GM18508 (cell line): ENCODE measurements at regions not wholly inside any gene's neighbourhood (a gene's known extent, or its start where the extent isn't known, plus 50 kb on each side); places are given as distances from the start of the nearest gene placed in this dataset.

Experiments
- ATAC-seq: cut with Tn5 transposase; IDR thresholded peaks from one replicate; pipeline ENCODE4 v1.9.1; 2021; ENCODE audit warnings: moderate number of reproducible peaks; ENCODE audit not compliant: insufficient read depth, unreplicated experiment

DNA sequence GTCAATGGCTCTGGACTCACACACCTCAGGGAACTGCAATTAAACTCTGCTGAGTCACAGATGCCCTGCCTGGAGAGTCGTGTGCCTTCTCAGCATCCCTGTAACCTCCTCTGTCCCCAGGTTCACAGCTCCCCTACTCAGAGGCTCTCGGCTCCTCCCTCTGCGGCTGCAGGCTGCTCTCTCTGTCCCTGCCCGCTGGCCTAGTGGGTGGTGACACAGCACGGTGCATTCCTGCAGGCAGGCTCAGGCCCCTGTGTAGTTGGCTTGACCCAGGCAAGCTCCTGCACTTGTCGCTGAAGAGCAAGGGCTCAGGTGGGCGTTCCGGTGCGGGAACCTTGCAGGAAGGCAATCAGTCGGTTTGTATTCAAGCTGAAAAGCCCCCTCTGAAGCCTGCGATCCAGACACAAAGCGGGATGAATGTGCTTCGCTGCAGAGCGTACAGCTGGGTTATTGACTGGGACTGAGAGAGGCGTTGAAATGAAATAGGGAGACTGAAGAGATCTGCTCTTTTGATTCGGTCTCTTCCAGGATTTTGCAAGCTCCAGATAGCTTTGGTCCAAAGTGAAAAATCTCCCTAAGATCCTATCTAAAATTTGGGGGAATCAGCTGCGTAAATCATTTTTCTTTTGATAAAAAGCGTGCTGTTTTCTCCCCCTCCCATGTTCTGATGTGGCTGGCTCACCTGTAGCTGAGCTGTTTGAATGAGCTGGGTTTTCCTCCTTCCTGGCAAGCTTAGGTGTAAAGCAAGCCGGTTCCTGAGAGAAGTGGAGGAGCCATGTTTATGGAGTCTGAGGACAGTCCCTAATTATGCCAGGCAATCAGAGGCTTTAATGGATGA is 208.7 kb upstream of the PHYHIPL start:
- peak; percentile 43 for ATAC-seq

DNA sequence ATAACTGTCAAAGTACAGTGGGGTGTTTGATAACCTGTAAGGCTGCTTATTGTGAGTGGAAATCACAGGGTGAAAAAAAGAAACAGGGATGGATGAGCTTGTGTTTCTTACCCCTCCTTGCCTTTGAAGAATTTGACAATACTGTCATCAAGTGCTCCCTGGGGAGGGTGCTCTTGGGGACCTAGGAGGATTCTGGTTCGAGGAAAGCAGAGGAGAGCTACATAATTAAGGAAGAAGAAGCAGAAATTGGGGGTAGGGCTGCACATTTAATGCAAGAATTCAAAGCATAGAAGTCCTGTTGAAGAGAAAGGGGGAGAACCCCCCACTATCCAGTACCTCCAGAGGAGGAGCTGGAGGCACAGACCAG is 208.1 kb upstream of the PHYHIPL start:
- no peak for ATAC-seq

DNA sequence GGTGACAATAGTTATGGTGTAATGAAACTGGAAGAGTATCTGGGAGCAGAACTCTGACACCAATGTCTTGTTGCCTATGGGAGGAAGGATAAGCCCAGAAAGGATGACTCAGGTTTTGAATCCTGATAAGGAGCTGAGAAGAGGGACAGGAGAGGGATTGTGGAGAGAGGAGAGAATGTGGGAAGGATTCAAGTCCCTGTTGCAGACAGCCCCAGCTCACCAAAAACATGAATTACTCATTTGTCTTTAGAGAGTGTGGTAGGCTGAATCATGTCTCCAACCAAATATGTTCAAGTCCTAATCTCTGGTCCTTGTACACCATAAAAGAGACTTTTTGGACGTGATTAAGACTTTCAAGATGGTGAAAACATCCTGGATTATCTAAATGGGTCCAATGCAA is 206.9 kb upstream of the PHYHIPL start:
- no peak for ATAC-seq

DNA sequence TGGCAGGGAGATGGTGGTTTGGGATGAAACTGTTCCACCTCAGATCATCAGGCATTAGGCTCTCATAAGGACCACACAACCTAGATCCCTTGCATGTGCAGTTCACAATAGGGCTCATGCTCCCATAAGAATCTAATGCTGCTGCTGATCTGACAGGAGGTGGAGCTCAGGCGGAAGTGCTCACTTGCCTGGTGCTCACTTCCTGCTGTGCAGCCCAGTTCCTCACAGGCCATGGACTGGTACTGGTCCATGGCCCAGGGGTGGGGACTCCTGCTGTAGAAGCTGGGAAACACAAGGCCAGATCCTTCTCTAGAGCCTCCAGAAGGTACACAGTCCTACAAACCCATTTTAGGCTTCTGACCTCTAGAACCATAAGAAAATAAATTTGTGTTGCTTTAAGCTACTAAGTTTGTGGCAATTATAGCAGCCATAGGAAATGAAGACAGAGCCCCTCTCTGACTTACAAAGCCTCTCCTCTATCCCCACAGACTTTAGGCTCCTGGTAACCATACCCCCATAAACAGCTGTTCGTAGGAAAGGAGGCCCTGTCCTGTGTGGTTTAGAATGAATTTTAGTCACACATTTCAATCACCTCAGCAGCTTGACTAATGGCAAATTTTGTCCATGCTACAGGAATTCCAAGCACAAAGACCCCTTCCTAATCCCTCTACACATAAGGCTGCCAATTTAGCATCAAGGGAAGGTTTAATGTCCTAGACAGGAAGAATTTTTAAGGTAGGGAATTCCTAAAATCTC is 206.1 kb upstream of the PHYHIPL start:
- ATAC-seq: no peak

DNA sequence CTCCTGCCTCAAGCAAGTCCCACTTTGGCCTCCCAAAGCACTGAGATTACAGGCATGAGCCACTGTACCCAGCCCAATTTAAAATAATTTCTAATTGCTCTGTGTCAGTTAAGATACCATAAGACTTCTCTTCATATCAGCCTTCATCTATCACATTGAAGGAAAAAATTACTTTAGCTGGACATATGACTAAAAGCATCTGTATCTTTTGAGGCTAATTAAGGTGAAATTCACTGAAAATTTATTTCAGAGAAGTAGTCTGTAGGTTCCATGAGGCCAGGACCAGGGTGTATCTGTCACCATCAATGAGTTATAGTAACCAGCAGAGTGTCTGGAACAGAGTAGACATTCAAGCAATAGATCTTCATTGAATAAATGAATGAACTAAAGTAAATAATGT is 205.2 kb upstream of the PHYHIPL start:
- no peak for ATAC-seq

DNA sequence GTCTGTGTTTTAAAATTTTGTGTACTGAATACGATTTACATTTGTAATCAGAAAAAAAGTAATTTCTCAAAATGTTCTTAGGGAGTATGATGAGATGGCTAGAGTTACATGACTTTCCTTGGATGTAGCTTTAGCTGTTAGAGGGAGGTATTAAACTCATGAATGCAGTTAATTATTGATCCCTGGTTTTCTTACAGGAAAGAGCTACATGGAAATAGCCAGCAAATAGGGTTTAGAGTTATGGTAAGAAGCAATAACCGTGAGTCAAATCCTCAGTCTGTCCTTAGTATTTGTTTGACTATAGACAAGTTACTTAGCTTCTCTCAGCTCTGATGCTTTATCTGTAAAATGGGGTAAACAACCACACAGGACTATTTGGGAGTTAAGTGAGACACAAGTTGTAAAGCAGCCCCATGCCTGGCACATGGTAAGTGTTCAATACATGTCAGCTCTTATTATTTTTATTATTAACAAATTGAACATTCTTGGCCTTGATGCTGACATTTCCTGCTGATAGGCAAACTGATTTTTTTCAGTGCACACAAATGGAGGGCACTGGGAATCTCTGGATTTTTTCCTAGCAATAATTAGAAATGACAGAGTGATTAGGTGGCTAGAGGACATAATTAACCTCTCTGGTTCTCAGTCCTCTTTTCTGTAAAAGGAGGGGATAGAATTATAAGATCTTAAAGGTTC is 204.5 kb upstream of the PHYHIPL start:
- no peak for ATAC-seq

DNA sequence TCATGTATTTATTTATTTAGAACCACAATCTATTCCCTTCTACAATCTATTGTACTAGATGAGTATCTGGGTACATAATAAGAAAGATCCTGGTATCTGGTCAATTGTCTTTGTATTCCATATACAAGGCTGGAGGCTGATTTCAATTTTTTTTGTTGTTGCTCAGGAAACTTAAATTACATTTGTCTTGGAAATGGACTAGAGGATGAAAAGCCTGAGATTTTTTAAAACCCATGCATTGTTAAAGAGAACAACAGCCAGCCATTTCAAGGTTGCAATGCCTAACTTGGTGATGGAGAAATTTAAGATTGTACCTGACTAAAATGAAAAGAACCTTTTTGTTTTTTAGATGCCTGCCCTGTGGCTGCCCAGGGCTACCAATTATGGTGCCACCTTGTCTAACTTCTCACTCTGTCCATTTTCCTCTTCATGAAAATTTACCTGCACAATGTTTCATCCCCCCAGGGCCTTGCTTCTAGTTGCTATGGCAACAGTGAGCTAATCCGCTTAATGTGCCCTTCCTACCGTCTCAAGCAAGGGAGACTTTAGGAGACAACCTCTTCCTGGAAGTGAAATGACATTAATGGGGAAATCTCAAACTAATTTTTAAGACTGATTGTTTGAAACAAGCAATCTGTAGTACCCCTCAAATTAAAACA is 203.7 kb upstream of the PHYHIPL start:
- no peak for ATAC-seq

DNA sequence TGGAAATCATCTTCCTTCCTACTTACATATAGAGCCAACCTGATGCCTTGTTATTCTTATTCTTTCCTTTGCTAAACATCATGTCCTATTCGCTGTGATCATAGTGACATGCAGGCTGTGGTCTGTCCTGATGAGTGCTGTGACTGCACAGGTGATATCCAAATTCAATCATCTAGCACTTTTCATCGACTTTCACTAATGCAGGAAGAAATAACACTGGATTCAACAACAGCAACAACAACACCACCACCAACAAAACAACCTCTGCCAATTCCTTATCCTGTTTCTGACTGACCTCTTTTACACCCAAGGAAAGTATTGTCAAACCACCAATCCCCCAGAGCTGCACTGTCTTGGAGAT is 203.2 kb upstream of the PHYHIPL start:
- ATAC-seq: no peak

DNA sequence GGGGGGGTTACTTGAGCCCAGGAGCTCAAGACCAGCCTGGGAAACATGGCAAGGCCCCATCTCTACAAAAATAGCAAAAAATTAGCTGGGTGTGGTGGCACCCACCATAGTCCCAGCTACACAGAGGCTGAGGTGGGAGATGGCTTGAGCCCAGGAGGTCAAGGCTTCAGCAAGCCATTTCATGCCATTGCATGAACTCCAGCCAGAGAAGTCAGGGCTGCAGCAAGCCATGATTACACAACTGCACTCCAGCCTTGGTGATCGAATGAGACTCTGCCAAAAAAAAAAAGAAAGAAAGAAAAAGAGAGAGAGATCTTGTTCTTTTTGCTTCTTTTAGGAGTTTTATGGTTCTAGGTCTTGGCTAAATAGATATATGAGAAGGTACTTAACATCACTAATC is 200.2 kb upstream of the PHYHIPL start:
- ATAC-seq: no peak

DNA sequence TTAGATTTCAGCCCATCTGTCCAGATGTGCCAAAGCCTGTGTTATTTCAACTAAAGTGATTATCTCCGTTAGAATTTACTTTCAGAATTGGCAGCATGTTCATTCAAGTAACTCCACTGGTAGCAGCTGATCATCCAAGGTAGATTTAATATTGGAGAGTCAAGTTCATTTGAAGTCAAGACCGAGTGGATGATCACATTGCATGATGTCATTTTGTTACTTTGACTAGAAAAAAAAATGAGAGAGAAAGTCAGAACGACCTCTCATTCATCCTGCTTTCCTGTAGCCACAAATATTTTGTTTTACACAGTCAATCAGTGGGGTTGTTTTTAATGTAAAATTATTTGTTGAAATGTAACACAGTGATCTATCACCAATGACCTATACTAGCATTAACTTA is 196.7 kb upstream of the PHYHIPL start:
- no peak for ATAC-seq

DNA sequence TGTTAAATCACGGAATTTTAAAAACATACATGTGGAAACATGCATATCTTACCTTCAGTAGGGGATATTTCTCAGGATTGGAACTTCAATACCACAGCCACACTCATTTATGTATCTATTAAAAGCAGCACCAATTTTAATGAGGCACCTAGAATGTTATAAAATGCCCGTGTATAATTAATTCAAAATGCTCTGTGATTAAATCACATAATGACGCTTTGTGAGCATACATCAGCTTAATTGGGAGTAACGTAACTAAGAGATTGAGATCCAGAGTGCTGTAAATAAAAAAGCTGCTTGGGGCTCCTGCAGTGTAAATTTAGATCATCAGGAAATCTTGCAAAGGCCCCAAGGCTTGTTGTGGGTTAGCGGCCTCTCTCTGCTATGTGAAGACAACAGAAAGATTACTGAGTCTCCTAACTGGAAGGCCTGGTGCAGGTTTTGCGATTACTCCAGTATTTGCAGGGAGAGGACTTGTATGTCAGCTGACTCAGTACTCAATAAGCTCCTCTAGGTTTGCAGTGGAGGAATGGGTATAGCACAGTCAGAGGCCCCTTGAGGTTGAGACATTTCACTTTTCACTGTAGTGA is 195.5 kb upstream of the PHYHIPL start:
- no peak for ATAC-seq

DNA sequence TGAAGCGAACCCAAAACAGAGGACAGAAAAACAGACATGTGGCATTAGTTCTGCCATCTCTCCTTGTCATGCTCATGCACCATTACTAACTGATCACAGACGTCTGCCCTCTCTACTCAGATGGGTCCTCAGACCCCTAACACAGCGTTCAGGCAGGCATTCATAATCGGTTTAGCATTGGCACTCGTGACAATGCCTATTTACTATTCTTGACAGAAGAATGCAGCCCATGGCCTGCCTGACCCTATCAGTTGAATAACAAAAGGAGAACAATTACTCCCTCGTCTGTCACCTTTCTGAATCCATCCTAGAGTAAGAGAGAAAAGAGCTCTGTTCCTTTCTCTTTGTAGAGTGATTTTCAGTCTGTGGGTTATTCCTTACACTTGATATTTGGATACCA is 194.6 kb upstream of the PHYHIPL start:
- ATAC-seq: no peak

DNA sequence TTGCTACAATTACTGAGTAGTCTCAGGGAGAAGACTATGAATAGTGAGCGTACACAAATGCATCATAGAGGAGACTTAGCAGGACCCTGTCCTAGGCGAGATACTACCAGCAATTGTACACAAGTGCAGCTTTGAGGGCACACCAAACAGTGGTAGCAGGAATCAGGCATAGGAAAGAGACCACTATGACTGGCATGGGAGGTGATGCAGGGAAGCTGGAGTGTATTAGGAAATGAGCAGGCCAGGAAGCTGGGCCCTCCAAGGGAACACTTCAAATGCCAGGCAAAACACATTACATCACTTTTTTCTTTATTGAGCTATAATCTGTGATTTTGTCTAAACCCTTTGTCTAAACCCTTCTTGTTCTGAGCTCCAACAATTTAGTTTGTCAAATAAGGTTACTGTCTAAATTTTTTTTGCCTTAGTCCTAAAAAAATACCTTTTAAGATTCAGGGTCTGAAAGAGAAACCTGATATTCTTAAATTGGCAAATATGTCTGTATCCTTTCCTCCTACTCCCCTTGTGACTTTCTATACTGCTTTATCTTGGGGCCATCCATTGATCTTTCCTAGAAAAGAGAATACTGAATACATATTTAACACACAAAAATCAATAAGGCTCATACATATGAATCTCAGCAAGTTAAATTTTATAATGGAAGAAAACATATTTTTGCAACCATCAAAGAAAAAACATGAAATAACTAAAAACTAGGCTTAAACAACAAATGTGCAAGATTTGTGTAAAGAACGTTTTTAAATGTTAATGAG is 193.8 kb upstream of the PHYHIPL start:
- ATAC-seq: no peak

DNA sequence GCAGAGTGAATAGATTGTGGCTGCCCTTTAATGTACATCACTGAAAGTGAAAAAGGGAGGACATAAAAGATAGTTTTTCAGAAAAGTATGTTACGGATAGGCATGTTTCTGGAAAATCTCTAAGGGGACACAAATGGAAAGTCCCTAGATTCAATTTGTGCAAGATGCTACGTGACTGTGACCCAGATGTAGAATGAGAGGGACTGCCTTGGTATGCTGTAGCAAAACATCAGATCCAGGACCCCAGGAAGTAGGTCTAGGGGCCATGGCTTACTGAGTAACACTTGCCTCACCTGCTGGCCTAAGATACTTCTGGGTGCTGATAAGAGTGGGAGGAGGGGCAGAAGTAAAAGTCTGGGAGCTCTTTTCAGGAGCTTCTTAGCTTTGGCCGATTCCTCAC is 191.2 kb upstream of the PHYHIPL start:
- no peak for ATAC-seq

DNA sequence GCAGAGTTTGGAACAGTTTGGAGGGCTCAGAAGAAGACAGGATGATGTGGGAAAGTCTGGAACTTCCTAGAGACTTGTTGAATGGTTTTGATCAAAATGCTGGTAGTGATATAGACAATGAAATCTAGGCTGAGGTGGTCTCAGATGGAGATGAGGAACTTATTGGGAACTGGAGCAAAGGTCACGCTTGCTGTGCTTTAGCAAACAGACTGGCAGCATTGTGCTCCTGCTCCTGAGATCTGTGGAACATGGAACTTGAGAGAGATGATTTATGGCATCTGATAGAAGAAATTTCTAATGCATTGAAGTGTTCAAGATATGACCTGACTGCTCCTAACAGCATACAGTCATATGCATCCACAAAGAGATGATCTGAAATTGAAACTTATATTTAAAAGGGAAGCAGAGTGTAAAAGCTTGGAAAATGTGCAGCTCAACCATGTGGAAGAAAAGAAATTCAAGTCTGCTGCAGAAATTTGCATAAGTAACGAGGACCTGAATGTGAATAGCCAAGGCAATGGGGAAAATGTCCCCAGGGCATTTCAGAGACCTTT is 186.9 kb upstream of the PHYHIPL start:
- no peak for ATAC-seq

DNA sequence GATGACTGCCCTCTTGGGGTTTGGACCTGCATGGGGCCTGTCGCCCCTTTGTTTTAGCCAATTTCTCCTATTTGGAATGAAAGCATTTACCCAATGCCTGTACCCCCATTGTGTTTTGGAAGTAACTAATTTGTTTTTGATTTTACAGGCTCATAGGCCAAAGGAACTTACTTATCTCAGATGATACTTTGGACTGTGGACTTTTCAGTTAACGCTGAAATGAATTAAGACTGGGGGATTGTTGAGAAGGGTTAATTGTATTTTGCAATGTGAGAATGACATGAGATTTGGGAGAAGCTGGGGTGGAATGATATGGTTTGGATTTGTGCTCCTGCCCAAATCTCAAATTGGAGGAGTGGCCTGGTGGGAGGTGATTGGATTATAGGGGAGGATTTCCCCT is 185.8 kb upstream of the PHYHIPL start:
- no peak for ATAC-seq

DNA sequence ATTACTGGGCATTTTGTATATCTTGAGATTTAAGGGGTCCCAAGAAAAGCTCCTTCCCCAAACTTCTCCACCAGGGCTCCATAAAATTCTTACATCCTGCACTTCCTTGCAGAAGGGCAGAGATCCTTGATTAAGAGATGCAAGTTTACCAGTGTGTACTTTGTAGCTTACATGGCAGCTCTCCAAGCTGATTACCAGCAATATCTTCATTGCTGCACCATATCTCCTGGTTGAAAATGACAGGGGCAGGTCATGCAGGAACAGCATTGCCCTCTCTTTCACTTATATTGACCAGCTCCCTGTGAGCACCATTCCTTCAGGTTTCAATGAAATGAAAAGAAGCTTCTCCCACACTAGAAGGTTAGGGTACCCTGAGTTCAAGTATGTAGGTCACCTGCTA is 184.6 kb upstream of the PHYHIPL start:
- no peak for ATAC-seq

DNA sequence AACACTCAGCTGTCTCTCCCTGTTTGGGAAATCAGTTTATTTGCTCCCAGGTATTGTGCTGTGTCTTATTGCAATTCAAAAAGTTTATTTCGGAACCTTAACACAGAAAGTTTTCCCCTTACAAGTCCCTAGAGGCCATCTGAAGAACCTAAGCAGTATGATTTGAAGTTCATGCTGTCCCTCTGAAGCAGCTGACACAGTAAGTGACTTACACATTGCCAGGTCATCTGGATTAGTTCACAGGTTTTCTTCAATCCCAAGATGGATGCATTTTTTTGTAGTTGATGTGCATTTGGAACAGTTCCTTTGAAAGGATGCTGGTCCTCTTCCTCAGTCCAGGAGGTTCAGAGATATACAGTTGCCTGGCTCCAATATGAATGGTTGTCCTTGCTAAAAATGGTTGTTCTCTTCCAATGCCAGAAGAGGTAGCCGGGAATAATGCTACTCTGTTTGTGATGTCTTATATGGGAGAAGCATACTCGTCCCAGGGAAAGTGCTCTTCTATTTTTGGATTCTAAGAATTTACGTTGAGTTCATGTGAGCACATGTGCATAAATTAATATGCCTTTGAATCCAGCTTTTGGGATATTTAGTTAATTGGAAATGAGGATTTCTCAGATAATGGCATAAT is 183.5 kb upstream of the PHYHIPL start:
- no peak for ATAC-seq
